IPS-18c (cell line): ENCODE measurements at regions not wholly inside any gene's neighbourhood (a gene's known extent, or its start where the extent isn't known, plus 50 kb on each side); places are given as distances from the start of the nearest gene placed in this dataset.

Experiments
- H3K4me3 ChIP-seq: 2 replicates; pipeline ENCODE4 v1.7.0; 2013; ENCODE audit warnings: low read depth, mild to moderate bottlenecking, low read length, moderate library complexity; ENCODE audit not compliant: insufficient read depth
- H3K9me3 ChIP-seq: one replicate; pipeline ENCODE4 v1.6.1; 2013; ENCODE audit warnings: mild to moderate bottlenecking, low read length, moderate library complexity; ENCODE audit not compliant: control insufficient read depth, insufficient read depth

DNA sequence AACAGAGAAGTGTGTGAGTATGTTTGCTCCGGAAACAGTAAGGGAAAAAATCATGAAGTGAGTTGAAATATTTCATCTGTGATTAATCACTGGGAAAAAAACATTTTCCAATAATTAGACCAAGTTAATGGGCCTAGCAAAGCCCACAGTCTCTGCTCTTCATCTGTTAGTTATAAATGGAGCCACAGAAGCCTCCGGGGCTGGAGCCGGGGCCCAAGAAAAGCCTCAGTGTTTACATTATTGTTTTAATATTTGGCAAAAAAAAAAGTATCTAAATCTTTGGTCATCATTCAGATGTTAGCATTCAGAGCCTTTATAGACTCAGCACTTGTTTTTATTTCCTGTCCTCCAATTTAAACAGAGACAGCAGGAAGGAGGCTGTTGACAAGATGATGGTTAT is 115.0 kb downstream of the UBE2U start:
- no peak overlapping the region for H3K4me3 ChIP-seq
- no peaks in the 10 kb centered on the region for H3K9me3 ChIP-seq

GRCh38 chr1:64320007-64320406 is 116.6 kb downstream of the UBE2U start:
- Histone ChIP-seq H3K9me3 (no peaks in the 10 kb centered on the region), H3K4me3 (no peak overlapping the region)

GRCh38 chr1:64320470-64320869 is 117.0 kb downstream of the UBE2U start:
- H3K9me3 ChIP-seq: no peaks in the 10 kb centered on the region
- H3K4me3 ChIP-seq: no peak overlapping the region

- Histone ChIP-seq H3K4me3 (no peak overlapping the region), H3K9me3 (no peaks in the 10 kb centered on the region)
Observed at GRCh38 chr1:64320922-64321614, 117.6 kb downstream of the UBE2U start.

DNA sequence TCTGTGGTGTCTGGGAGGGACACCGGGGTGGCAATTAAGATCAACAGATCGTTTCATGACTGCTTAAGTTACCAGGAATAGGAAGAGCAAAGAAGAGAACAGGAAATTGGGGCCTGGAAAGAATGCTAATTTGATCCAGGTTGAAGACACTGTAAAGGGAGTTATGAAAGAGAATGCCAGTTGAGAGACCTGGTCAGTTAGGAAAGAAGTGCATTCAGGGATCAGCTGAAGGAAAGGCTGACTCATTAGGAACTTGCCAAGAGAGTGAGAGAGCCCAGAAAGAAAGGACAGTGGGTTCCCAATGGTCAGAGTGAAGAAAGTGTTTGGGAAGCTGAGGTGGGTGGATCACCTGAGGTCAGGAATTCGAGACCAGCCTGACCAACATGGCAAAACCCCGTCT is 119.6 kb downstream of the UBE2U start:
- H3K4me3 ChIP-seq: no peak overlapping the region
- no peaks in the 10 kb centered on the region for H3K9me3 ChIP-seq

- Histone ChIP-seq H3K4me3 (no peak overlapping the region), H3K9me3 (no peaks in the 10 kb centered on the region)
Observed at GRCh38 chr1:64323882-64324281, 120.5 kb downstream of the UBE2U start.

DNA sequence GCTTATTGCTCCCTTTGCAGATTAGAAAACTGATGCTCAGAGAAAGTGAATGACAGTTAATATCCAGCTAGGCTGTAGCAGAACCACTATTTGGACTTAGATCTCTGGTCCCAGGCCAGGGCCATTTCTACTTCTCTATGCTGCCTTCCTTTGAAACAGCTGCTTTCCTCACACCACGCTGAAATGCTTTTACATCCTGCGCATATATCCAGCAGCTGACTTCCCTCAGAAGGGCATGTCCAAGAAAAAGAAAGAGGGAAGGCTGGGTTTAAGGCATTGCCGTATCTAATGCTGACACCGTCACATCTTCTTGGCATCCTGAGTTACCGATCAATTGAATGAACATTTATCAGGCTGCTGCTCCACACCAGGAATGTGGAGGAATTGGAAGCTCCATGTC is 122.4 kb downstream of the UBE2U start:
- H3K9me3 ChIP-seq: no peaks in the 10 kb centered on the region
- H3K4me3 ChIP-seq: no peak overlapping the region

GRCh38 chr1:64327119-64327518 is 123.7 kb downstream of the UBE2U start:
- Histone ChIP-seq H3K4me3 (no peak overlapping the region), H3K9me3 (peaks cover under 1% of the 10 kb centered on the region)

- Histone ChIP-seq H3K9me3 (peaks cover 2% of the 10 kb centered on the region), H3K4me3 (no peak overlapping the region)
Observed at GRCh38 chr1:64328193-64328592, 124.8 kb downstream of the UBE2U start.

DNA sequence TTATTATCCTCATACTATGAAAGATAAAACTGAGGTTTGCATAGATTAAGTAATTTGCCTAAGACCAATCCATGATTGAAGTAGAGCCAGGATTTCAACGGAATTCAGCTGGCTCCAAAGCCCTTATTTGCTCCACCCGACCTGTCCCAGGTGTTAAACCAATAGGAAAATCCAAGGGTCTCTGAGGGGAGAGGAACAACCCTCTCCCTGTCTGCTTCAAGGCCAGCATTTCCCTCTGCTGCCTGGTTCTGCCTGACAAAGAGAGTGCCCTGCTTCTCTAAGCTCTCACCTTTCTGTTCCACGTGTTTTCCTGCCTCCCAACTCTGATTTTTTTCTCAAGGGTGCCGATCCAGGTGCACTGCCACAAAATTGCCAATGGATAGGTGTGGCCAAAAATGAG is 127.4 kb downstream of the UBE2U start:
- H3K4me3 ChIP-seq: no peak overlapping the region
- peaks cover 2% of the 10 kb centered on the region for H3K9me3 ChIP-seq

DNA sequence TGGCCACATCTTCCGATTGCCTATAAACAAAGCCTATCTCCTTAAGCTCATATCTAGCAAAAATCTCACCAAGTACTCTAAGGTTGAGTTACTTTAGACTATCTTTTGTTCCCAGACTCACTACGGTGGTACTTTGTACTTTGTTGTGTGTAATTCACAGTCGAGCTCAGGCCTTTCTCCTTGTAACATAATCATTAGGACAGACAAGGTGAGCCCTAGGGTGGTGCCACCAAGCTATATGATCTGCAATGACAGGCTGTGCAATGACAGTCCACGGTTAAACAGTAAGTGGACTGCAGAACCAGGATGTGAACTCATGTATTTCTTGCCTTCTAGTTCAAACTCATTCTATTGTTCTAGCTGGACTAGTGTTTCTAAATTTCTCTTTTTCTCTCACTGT is 132.2 kb downstream of the UBE2U start:
- H3K4me3 ChIP-seq: no peak overlapping the region
- peaks cover 4% of the 10 kb centered on the region for H3K9me3 ChIP-seq

DNA sequence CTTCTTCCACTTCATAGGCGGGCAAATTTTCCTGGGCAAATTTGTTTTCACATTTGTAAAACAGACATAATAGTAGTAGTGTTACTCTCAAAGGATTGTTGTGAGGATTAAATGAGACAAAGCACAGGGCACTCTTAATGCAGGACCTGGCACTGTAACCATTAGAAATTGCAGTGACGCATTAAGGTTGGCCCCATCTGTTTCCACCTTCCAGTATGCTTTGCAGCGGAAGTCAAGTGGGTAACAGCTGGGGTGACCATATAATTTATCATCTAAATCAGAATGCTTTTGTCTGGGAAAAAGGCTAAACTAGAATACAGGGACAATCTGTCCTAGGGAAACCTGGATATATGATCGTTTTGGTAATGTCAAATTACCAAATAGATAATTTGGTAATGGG is 132.5 kb upstream of the CACHD1 start:
- H3K4me3 ChIP-seq: no peak overlapping the region
- peaks cover 2% of the 10 kb centered on the region for H3K9me3 ChIP-seq

DNA sequence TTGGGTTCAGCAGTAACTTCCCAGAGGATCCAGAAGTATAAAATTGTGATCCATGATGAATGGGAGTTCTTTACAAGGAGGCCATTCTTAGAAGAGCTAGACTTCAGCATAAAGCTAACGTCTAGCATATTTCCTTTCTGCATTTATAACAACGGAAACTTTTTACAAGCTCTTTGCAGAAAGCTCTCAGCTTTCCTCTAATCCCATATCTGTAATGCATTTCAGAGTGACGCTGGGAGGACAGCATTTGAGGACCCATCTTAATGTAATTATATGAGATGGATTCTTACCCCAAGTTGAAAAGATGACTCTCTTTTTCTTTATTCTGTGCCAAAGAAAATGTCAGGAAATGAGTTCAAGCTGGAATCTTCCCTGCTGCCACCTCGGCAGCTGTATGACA is 132.0 kb upstream of the CACHD1 start:
- Histone ChIP-seq H3K4me3 (no peak overlapping the region), H3K9me3 (peaks cover 2% of the 10 kb centered on the region)

DNA sequence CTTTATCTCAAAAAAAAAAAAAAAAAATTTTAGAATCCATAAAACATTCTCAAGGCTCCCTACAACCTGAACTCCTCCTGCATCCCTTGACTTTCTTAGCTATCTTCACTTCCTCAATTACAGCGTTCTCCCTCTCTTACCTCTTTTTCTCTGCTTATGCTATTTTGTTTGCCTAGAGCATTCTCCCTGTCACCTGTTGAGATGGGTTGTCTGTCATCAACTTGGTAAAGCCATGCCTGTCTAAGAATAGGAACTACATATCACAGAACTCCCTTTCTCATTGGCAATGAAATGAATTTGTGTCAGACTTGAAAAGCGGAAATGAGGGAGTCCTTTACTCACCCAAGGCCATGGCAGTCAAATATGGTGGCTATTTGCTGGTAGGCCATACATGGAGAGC is 129.6 kb upstream of the CACHD1 start:
- Histone ChIP-seq H3K4me3 (no peak overlapping the region), H3K9me3 (peaks cover 2% of the 10 kb centered on the region)

GRCh38 chr1:64343105-64343822 is 126.7 kb upstream of the CACHD1 start:
- no peaks in the 10 kb centered on the region for H3K9me3 ChIP-seq
- no peak overlapping the region for H3K4me3 ChIP-seq

GRCh38 chr1:64343823-64344190 is 126.1 kb upstream of the CACHD1 start:
- Histone ChIP-seq H3K9me3 (no peaks in the 10 kb centered on the region), H3K4me3 (no peak overlapping the region)

GRCh38 chr1:64348270-64348960 is 121.5 kb upstream of the CACHD1 start:
- no peaks in the 10 kb centered on the region for H3K9me3 ChIP-seq
- H3K4me3 ChIP-seq: no peak overlapping the region

DNA sequence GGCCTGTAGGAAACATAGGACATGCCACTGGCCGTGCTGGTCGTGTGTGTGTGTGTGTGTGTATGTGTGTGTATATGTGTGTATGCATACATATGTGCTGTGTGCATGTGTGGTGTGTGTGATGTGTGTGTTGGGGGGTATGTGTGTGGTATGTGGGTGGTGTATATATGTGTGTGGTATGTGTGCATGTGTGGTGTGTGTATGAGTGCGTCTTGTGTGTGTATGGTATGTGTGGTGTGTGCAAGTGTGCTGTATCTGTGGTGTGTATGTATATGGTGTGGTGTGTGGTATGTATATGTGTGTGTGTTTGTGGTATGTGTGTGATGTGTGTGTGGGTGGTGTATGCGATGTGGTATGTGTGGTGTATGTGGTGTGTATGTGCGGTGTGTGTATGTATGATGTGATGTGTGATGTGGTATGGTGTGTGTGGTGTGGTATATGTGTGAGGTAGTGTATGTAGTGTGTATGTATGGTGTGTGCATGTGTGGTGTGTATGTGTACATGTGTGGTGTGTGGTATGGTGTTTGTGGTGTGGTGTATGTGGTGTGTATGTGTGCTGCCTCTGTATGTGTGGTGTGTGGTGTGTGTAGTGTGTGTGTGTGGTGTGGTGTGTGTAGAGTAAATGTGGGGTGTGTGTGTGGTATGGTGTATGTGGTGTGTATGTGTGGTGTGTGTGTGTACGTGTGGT is 120.8 kb upstream of the CACHD1 start:
- no peak overlapping the region for H3K4me3 ChIP-seq

More for the DNA sequence above, 120.8 kb upstream of the CACHD1 start:
- no peaks in the 10 kb centered on the region for H3K9me3 ChIP-seq
